T-cell (primary cell): ENCODE measurements at regions not wholly inside any gene's neighbourhood (a gene's known extent, or its start where the extent isn't known, plus 50 kb on each side); places are given as distances from the start of the nearest gene placed in this dataset.

Source experiments
- ATAC-seq, 4 experiments: fragments of 200-7000 bp in 3 of 4; fragments of 150-1000 bp in 1 of 4; cut with Tn5 transposase; replicated peaks in 1 of 4; 1 replicate in 3 of 4; 2 replicates in 1 of 4; pipeline ENCODE4 v1.10.0; 2021; ENCODE audit warnings: moderate library complexity in 3 of 4, mild to moderate bottlenecking in 2 of 4, moderate number of reproducible peaks in 1 of 4
- CTCF ChIA-PET, 2 donors: fragments of 300-600 bp; sonication (Branson Sonifier 250); formaldehyde crosslinking; loops; one replicate each; lab custom pipeline; 2022; ENCODE audit warnings: antibody characterized with exemption in 2 of 2; lab: Charles Lee
- POLR2A ChIA-PET, 2 donors: fragments of 300-600 bp; sonication (Branson Sonifier 250); formaldehyde crosslinking; loops; one replicate each; lab custom pipeline; 2022; ENCODE audit warnings: antibody characterized with exemption in 2 of 2; lab: Charles Lee
- DNase-seq, 35 experiments: peaks; one replicate each; pipeline versions ENCODE4 v3.0.0 to v3.0.0-alpha.2; 2013 to 2023
- H3K27ac ChIP-seq: one replicate; pipeline ENCODE4 v1.5.1; 2013; ENCODE audit warnings: low read length
- H3K27me3 ChIP-seq, 2 experiments: replicated peaks in 1 of 2; 1 replicate in 1 of 2; 2 replicates in 1 of 2; pipeline versions ENCODE4 v1.6.1 to v1.7.0; 2013; ENCODE audit warnings: low read length in 1 of 2, mixed read lengths in 1 of 2; ENCODE audit not compliant: control insufficient read depth in 2 of 2, insufficient read depth in 2 of 2; ENCODE audit errors: extremely low read depth in 1 of 2
- H3K36me3 ChIP-seq, 2 donors: 1 replicate in 1 of 2; 2 replicates in 1 of 2; pipeline versions ENCODE4 v1.6.1 to v1.7.0; 2013; ENCODE audit warnings: low read length in 1 of 2; ENCODE audit not compliant: control insufficient read depth in 2 of 2, insufficient read depth in 1 of 2; ENCODE audit errors: extremely low read depth in 1 of 2
- H3K4me1 ChIP-seq, 2 experiments: 1 replicate in 1 of 2; 2 replicates in 1 of 2; pipeline versions ENCODE4 v1.6.1 to v1.7.0; 2013; ENCODE audit warnings: low read length in 2 of 2, mixed read lengths in 1 of 2; ENCODE audit not compliant: insufficient read depth in 2 of 2, control insufficient read depth in 1 of 2; ENCODE audit errors: extremely low read depth in 1 of 2
- H3K4me3 ChIP-seq, 2 donors: 1 replicate in 1 of 2; 2 replicates in 1 of 2; pipeline versions ENCODE4 v1.5.1 to v1.7.0; 2013; ENCODE audit warnings: mild to moderate bottlenecking in 2 of 2, low read length in 1 of 2, moderate library complexity in 1 of 2; ENCODE audit not compliant: control insufficient read depth in 1 of 2; ENCODE audit errors: extremely low read depth in 1 of 2
- H3K9me3 ChIP-seq: 2 replicates; pipeline ENCODE4 v1.7.0; 2013
- H3K27ac Mint-ChIP-seq, 2 donors: one replicate each; pipeline ENCODE4 v1.8.0; 2020 to 2021; ENCODE audit warnings: mild to moderate bottlenecking in 2 of 2, mixed read lengths in 2 of 2
- H3K27me3 Mint-ChIP-seq, 2 donors: one replicate each; pipeline ENCODE4 v1.8.0; 2021 to 2022; ENCODE audit warnings: mixed read lengths in 2 of 2
- H3K36me3 Mint-ChIP-seq: one replicate; pipeline ENCODE4 v1.8.0; 2021; ENCODE audit warnings: mixed read lengths
- H3K4me1 Mint-ChIP-seq, 3 donors: one replicate each; pipeline ENCODE4 v1.8.0; 2020 to 2022; ENCODE audit warnings: mixed read lengths in 3 of 3, mild to moderate bottlenecking in 1 of 3
- H3K4me3 Mint-ChIP-seq, 3 donors: one replicate each; pipeline ENCODE4 v1.8.0; 2020 to 2022; ENCODE audit warnings: mild to moderate bottlenecking in 3 of 3, mixed read lengths in 3 of 3, moderate library complexity in 3 of 3
- H3K9me3 Mint-ChIP-seq, 3 donors: one replicate each; pipeline ENCODE4 v1.8.0; 2020 to 2022; ENCODE audit warnings: mixed read lengths in 3 of 3
- WGBS: methylation state at CpG from one replicate; pipeline ENCODE4 v1.1.5; 2013; ENCODE audit warnings: missing lambda C conversion rate; ENCODE audit not compliant: insufficient coverage; 5-methylcytosine and 5-hydroxymethylcytosine counted together

- CTCF ChIA-PET, result no interaction called here
- WGBS, result no CpG with 5 or more reads among the region's 3 CpGs
- no peak overlapping the region for H3K27ac ChIP-seq
- POLR2A ChIA-PET, result no interaction called here
- no peak overlapping the region for H3K4me3 Mint-ChIP-seq
- no peaks in the 10 kb centered on the region for H3K4me1 Mint-ChIP-seq
- ATAC-seq (no peak), DNase-seq (peak in 1 of 35 experiments; percentile 22)
- no peaks in the 10 kb centered on the region for H3K4me1 ChIP-seq
- H3K9me3 ChIP-seq, result no peaks in the 10 kb centered on the region
- H3K27me3 Mint-ChIP-seq, result no peaks in the 10 kb centered on the region
- H3K27ac Mint-ChIP-seq, result no peak overlapping the region
- no peaks in the 10 kb centered on the region for H3K27me3 ChIP-seq
- no peak overlapping the region for H3K4me3 ChIP-seq
- H3K36me3 ChIP-seq, result no peaks in the 10 kb centered on the region
- H3K36me3 Mint-ChIP-seq, result no peaks in the 10 kb centered on the region
- no peaks in the 10 kb centered on the region for H3K9me3 Mint-ChIP-seq
Measured at GRCh38 chr4:60201052-60201673, 999.0 kb upstream of the ADGRL3 start.

- ChIA-PET CTCF (no interaction called here), POLR2A (no interaction called here)
- WGBS, result 50% methylated on average over 1 of the region's 1 CpG
- ATAC-seq (no peak), DNase-seq (no peak)
- Histone ChIP-seq H3K4me3 (no peak overlapping the region), H3K9me3 (no peaks in the 10 kb centered on the region), H3K27me3 (no peaks in the 10 kb centered on the region), H3K27ac (no peak overlapping the region), H3K4me1 (no peaks in the 10 kb centered on the region), H3K36me3 (no peaks in the 10 kb centered on the region)
- H3K36me3 Mint-ChIP-seq, result no peaks in the 10 kb centered on the region
- no peak overlapping the region for H3K4me3 Mint-ChIP-seq
- no peaks in the 10 kb centered on the region for H3K4me1 Mint-ChIP-seq
- peaks cover 7 to 11% (median 7%) of the 10 kb centered on the region in 3 donors for H3K9me3 Mint-ChIP-seq
- no peak overlapping the region for H3K27ac Mint-ChIP-seq
- no peaks in the 10 kb centered on the region for H3K27me3 Mint-ChIP-seq
Measured at GRCh38 chr4:60209588-60209987, 990.5 kb upstream of the ADGRL3 start.

- no peak overlapping the region for H3K4me3 ChIP-seq
- H3K36me3 ChIP-seq, result no peaks in the 10 kb centered on the region
- no CpG with 5 or more reads among the region's 2 CpGs for WGBS
- CTCF ChIA-PET, result no interaction called here
- H3K27me3 ChIP-seq, result no peaks in the 10 kb centered on the region
- Mint-ChIP-seq H3K4me1 (no peaks in the 10 kb centered on the region), H3K27me3 (no peaks in the 10 kb centered on the region), H3K27ac (no peak overlapping the region), H3K36me3 (no peaks in the 10 kb centered on the region), H3K9me3 (peaks cover 3 to 6% (median 4%) of the 10 kb centered on the region in 3 donors), H3K4me3 (no peak overlapping the region)
- H3K27ac ChIP-seq, result no peak overlapping the region
- DNase-seq (no peak), ATAC-seq (no peak)
- no peaks in the 10 kb centered on the region for H3K9me3 ChIP-seq
- POLR2A ChIA-PET, result no interaction called here
- H3K4me1 ChIP-seq, result no peaks in the 10 kb centered on the region
Measured at GRCh38 chr4:60215906-60216305, 984.2 kb upstream of the ADGRL3 start.

- no CpG with 5 or more reads among the region's 1 CpG for WGBS
- POLR2A ChIA-PET, result interaction anchor here in 1 of 2 donors (0.7 kb wide), 1 partner anchor 19 kb away, joined by 5 read pairs; no protein-coding TSS in a partner anchor
- Mint-ChIP-seq H3K27ac (no peak overlapping the region), H3K4me3 (no peak overlapping the region), H3K27me3 (no peaks in the 10 kb centered on the region), H3K36me3 (no peaks in the 10 kb centered on the region), H3K4me1 (no peaks in the 10 kb centered on the region), H3K9me3 (peaks cover 1 to 4% (median 3%) of the 10 kb centered on the region in 3 donors)
- CTCF ChIA-PET, result no interaction called here
- no peak for DNase-seq
- Histone ChIP-seq H3K4me3 (no peak overlapping the region), H3K4me1 (no peaks in the 10 kb centered on the region), H3K27ac (no peak overlapping the region), H3K36me3 (no peaks in the 10 kb centered on the region), H3K27me3 (no peaks in the 10 kb centered on the region), H3K9me3 (no peaks in the 10 kb centered on the region)
- no peak for ATAC-seq
Measured at GRCh38 chr4:60216752-60217151, 983.4 kb upstream of the ADGRL3 start.

- Histone ChIP-seq H3K4me1 (no peaks in the 10 kb centered on the region), H3K36me3 (no peaks in the 10 kb centered on the region), H3K9me3 (no peaks in the 10 kb centered on the region), H3K4me3 (no peak overlapping the region), H3K27ac (no peak overlapping the region), H3K27me3 (no peaks in the 10 kb centered on the region)
- no peaks in the 10 kb centered on the region for H3K4me1 Mint-ChIP-seq
- POLR2A ChIA-PET, result interaction anchor here in 1 of 2 donors (0.7 kb wide), 1 partner anchor 37 kb away, joined by 3 read pairs; no protein-coding TSS in a partner anchor
- no peaks in the 10 kb centered on the region for H3K27me3 Mint-ChIP-seq
- no peak for ATAC-seq
- no CpG with 5 or more reads among the region's 5 CpGs for WGBS
- peaks cover 0 to 11% (median 4%) of the 10 kb centered on the region in 3 donors for H3K9me3 Mint-ChIP-seq
- CTCF ChIA-PET, result no interaction called here
- no peaks in the 10 kb centered on the region for H3K36me3 Mint-ChIP-seq
- H3K4me3 Mint-ChIP-seq, result no peak overlapping the region
- no peak for DNase-seq
- H3K27ac Mint-ChIP-seq, result no peak overlapping the region
Measured at GRCh38 chr4:60221866-60222265, 978.3 kb upstream of the ADGRL3 start.

GRCh38 chr4:60223208-60223923 lies 976.8 kb upstream of the ADGRL3 start:
- no peak overlapping the region for H3K4me3 Mint-ChIP-seq
- H3K4me1 Mint-ChIP-seq, result no peaks in the 10 kb centered on the region
- Histone ChIP-seq H3K4me3 (no peak overlapping the region), H3K27me3 (no peaks in the 10 kb centered on the region), H3K9me3 (no peaks in the 10 kb centered on the region), H3K36me3 (no peaks in the 10 kb centered on the region), H3K4me1 (no peaks in the 10 kb centered on the region), H3K27ac (no peak overlapping the region)
- H3K9me3 Mint-ChIP-seq, result peaks cover 4 to 17% (median 5%) of the 10 kb centered on the region in 3 donors
- DNase-seq (no peak), ATAC-seq (no peak)
- H3K27ac Mint-ChIP-seq, result no peak overlapping the region
- no CpG with 5 or more reads among the region's 3 CpGs for WGBS
- CTCF ChIA-PET, result no interaction called here
- H3K36me3 Mint-ChIP-seq, result no peaks in the 10 kb centered on the region
- POLR2A ChIA-PET, result no interaction called here
- no peaks in the 10 kb centered on the region for H3K27me3 Mint-ChIP-seq
